A549 (cell line): ENCODE measurements at regions not wholly inside any gene's neighbourhood (a gene's known extent, or its start where the extent isn't known, plus 50 kb on each side); places are given as distances from the start of the nearest gene placed in this dataset.

Experiments
- ATAC-seq, 2 experiments: fragments of 200-7000 bp in 1 of 2; fragments of >200 bp in 1 of 2; cut with Nextera tagmentation in 1 of 2; cut with Tn5 transposase in 1 of 2; 3 replicates each; pipeline versions ENCODE4 v1.8.0 to v1.9.1; 2018 to 2020; ENCODE audit warnings: mild to moderate bottlenecking in 1 of 2, moderate library complexity in 1 of 2
- CTCF ChIA-PET: fragments of 300-600 bp; sonication (Branson Sonifier 250); formaldehyde crosslinking; extraction: SDS; loops from one replicate; lab custom pipeline; 2021; ENCODE audit warnings: antibody characterized with exemption, inconsistent platforms; lab: Yijun Ruan, JAX
- POLR2A ChIA-PET: fragments of 350-600 bp; formaldehyde crosslinking; extraction: SDS; loops from one replicate; lab custom pipeline; 2021; ENCODE audit warnings: antibody characterized with exemption, inconsistent platforms; lab: Yijun Ruan, JAX
- DNase-seq, 2 experiments: peaks; one replicate each; pipeline versions ENCODE4 v3.0.0 to v3.0.0-alpha.2; 2011 to 2016; ENCODE audit warnings: low read depth in 1 of 2, low spot score in 1 of 2
- FAIRE-seq: peaks from 2 replicates; lab custom pipeline; 2011; peaks lifted over from hg19 to GRCh38; lab: Jason Lieb, UNC
- H3K27ac ChIP-seq, 2 experiments: fragments of >200 bp; sonication (Bioruptor Twin); formaldehyde crosslinking; 3 replicates each; pipeline ENCODE4 v1.5.1; 2016 to 2017
- H3K4me1 ChIP-seq: fragments of >200 bp; sonication (Bioruptor Twin); formaldehyde crosslinking; 3 replicates; pipeline ENCODE4 v1.6.1; 2016
- H3K4me2 ChIP-seq: fragments of >200 bp; sonication (Bioruptor Twin); formaldehyde crosslinking; 3 replicates; pipeline ENCODE4 v1.6.1; 2016
- H3K4me3 ChIP-seq: fragments of >200 bp; sonication (Bioruptor Twin); formaldehyde crosslinking; 3 replicates; pipeline ENCODE4 v1.5.1; 2016
- H3K9me3 ChIP-seq: fragments of >200 bp; sonication (Bioruptor Twin); formaldehyde crosslinking; 3 replicates; pipeline ENCODE4 v1.6.1; 2016
- BCL3 ChIP-seq: fragments of >200 bp; sonication (Bioruptor Twin); formaldehyde crosslinking; IDR thresholded peaks from 3 replicates; pipeline ENCODE4 v1.6.1; 2016
- BHLHE40 ChIP-seq: IDR thresholded peaks from 2 replicates; pipeline ENCODE4 v1.6.1; 2012; ENCODE audit warnings: low read depth, low read length, inconsistent platforms
- CBX8 ChIP-seq: fragments of 200-600 bp; sonication (generic); IDR thresholded peaks from 2 replicates; pipeline ENCODE4 v1.6.1; 2016
- EHF ChIP-seq: fragments of 250-450 bp; sonication (Bioruptor Pico); IDR thresholded peaks from 2 replicates; pipeline ENCODE4 v1.5.0; 2020; ENCODE audit warnings: mild to moderate bottlenecking
- EHMT2 ChIP-seq: fragments of 200-600 bp; sonication (generic); IDR thresholded peaks from 2 replicates; pipeline ENCODE4 v1.6.1; 2016; ENCODE audit warnings: antibody characterized with exemption, low read depth, mild to moderate bottlenecking, moderate library complexity
- ELK1 ChIP-seq: fragments of 150-350 bp; IDR thresholded peaks from 2 replicates; pipeline ENCODE4 v1.6.1; 2014; ENCODE audit warnings: low read depth, mild to moderate bottlenecking, low read length
- EP300 ChIP-seq, 2 experiments: fragments of >200 bp; sonication (Bioruptor Twin); formaldehyde crosslinking; IDR thresholded peaks; 2 replicates in 1 of 2; 3 replicates in 1 of 2; pipeline ENCODE4 v1.6.1; 2016 to 2017
- FOSB ChIP-seq: fragments of 250-450 bp; sonication (Bioruptor Pico); IDR thresholded peaks from 2 replicates; pipeline ENCODE4 v1.5.0; 2020; ENCODE audit warnings: mild to moderate bottlenecking, moderate library complexity
- FOSL2 ChIP-seq, 2 experiments: fragments of 450-650 bp in 1 of 2; fragments of >200 bp in 1 of 2; sonication (Bioruptor Twin) in 1 of 2; formaldehyde crosslinking; IDR thresholded peaks; 2 replicates each; pipeline versions ENCODE4 v1.5.0 to v1.6.1; 2016 to 2020; ENCODE audit warnings: mild to moderate bottlenecking in 1 of 2, moderate library complexity in 1 of 2
- FOXS1 ChIP-seq: fragments of 250-450 bp; sonication (Bioruptor Pico); IDR thresholded peaks from 2 replicates; pipeline ENCODE4 v1.5.0; 2020; ENCODE audit warnings: mild to moderate bottlenecking, moderate library complexity
- HEYL ChIP-seq: fragments of 250-450 bp; sonication (Bioruptor Pico); IDR thresholded peaks from 2 replicates; pipeline ENCODE4 v1.8.0; 2021; ENCODE audit warnings: mild to moderate bottlenecking, moderate library complexity
- HOXA7 ChIP-seq: fragments of 250-450 bp; sonication (Bioruptor Pico); IDR thresholded peaks from 2 replicates; pipeline ENCODE4 v1.5.0; 2020; ENCODE audit warnings: mild to moderate bottlenecking, moderate library complexity
- HOXB13 ChIP-seq: fragments of 250-450 bp; sonication (Bioruptor Pico); IDR thresholded peaks from 2 replicates; pipeline ENCODE4 v1.5.0; 2020; ENCODE audit warnings: low read depth, mild to moderate bottlenecking, moderate library complexity
- MAFK ChIP-seq: fragments of 450-650 bp; IDR thresholded peaks from 2 replicates; pipeline ENCODE4 v1.6.1; 2014; ENCODE audit not compliant: partially characterized antibody
- MAZ ChIP-seq: fragments of 150-350 bp; IDR thresholded peaks from 2 replicates; pipeline ENCODE4 v1.6.1; 2014; ENCODE audit warnings: antibody characterized with exemption, low read depth, low read length, borderline replicate concordance
- NFE2L2 ChIP-seq: fragments of 150-350 bp; conservative IDR thresholded peaks from 2 replicates; pipeline ENCODE4 v1.6.1; 2014; ENCODE audit warnings: low read length
- NPAS2 ChIP-seq: fragments of 250-450 bp; sonication (Bioruptor Pico); IDR thresholded peaks from 2 replicates; pipeline ENCODE4 v1.8.0; 2022; ENCODE audit warnings: mild to moderate bottlenecking, moderate library complexity, borderline replicate concordance
- PHF8 ChIP-seq: fragments of 200-600 bp; sonication (generic); IDR thresholded peaks from 2 replicates; pipeline ENCODE4 v1.6.1; 2016; ENCODE audit warnings: low read depth, mild to moderate bottlenecking, antibody characterized with exemption, moderate library complexity, borderline replicate concordance
- RARB ChIP-seq: fragments of 250-450 bp; sonication (Bioruptor Pico); IDR thresholded peaks from 2 replicates; pipeline ENCODE4 v1.8.0; 2021; ENCODE audit warnings: mild to moderate bottlenecking, moderate library complexity
- RCOR1 ChIP-seq: fragments of 150-350 bp; IDR thresholded peaks from 2 replicates; pipeline ENCODE4 v1.6.1; 2014; ENCODE audit warnings: antibody characterized with exemption, low read length, low read depth
- TFCP2L1 ChIP-seq: fragments of 250-450 bp; sonication (Bioruptor Pico); IDR thresholded peaks from 2 replicates; pipeline ENCODE4 v1.5.0; 2021; ENCODE audit warnings: mild to moderate bottlenecking
- TP53 ChIP-seq: fragments of 250-450 bp; sonication (Bioruptor Pico); IDR thresholded peaks from 2 replicates; pipeline ENCODE4 v1.5.0; 2021; ENCODE audit warnings: mild to moderate bottlenecking, moderate library complexity
- USF2 ChIP-seq: fragments of 450-650 bp; IDR thresholded peaks from 2 replicates; pipeline ENCODE4 v1.6.1; 2014; ENCODE audit warnings: antibody characterized with exemption
- ZC3H11A ChIP-seq: fragments of 450-650 bp; IDR thresholded peaks from 2 replicates; pipeline ENCODE4 v1.6.1; 2014; ENCODE audit warnings: antibody characterized with exemption, mild to moderate bottlenecking
- ZFP36 ChIP-seq: fragments of 450-650 bp; IDR thresholded peaks from 2 replicates; pipeline ENCODE4 v1.6.1; 2014; ENCODE audit warnings: borderline replicate concordance; ENCODE audit not compliant: partially characterized antibody
- ZSCAN20 ChIP-seq: fragments of 250-450 bp; sonication (Bioruptor Pico); IDR thresholded peaks from 2 replicates; pipeline ENCODE4 v1.8.0; 2022; ENCODE audit warnings: mild to moderate bottlenecking, moderate library complexity
- WGBS: methylation state at CpG from one replicate; pipeline ENCODE4 v1.1.6; 2017; ENCODE audit errors: missing lambda C conversion rate; 5-methylcytosine and 5-hydroxymethylcytosine counted together

- TF ChIP-seq HOXB13 (CRISPR knock-in tag) (no peak), NPAS2 (CRISPR knock-in tag) (no peak), MAZ (no peak), MAFK (no peak), RCOR1 (no peak), HEYL (CRISPR knock-in tag) (no peak), FOSB (CRISPR knock-in tag) (no peak), USF2 (no peak), EP300 (IDR thresholded peaks at IDR 0.05) (no peak), ZSCAN20 (CRISPR knock-in tag) (no peak), ELK1 (no peak), TFCP2L1 (CRISPR knock-in tag) (no peak)
- no peak for FAIRE-seq
- no peak for DNase-seq
- WGBS, result 46% methylated on average over 2 of the region's 2 CpGs
- H3K4me2 ChIP-seq, result no peak overlapping the region
- H3K27ac ChIP-seq, result no peak overlapping the region
- no peak overlapping the region for H3K4me3 ChIP-seq
- POLR2A ChIA-PET, result no interaction called here
- CTCF ChIA-PET, result no interaction called here
- ATAC-seq, result no peak
- H3K4me1 ChIP-seq, result no peaks in the 10 kb centered on the region
- H3K9me3 ChIP-seq, result no peaks in the 10 kb centered on the region
Observed at GRCh38 chr5:54656261-54656728, 138.7 kb downstream of the SNX18 start.

- H3K9me3 ChIP-seq, result no peaks in the 10 kb centered on the region
- FAIRE-seq (no peak), DNase-seq (no peak), ATAC-seq (no peak)
- WGBS, result 20% methylated on average over 2 of the region's 2 CpGs
- POLR2A ChIA-PET, result no interaction called here
- no peaks in the 10 kb centered on the region for H3K4me1 ChIP-seq
- no peak overlapping the region for H3K4me2 ChIP-seq
- no peak overlapping the region for H3K4me3 ChIP-seq
- CTCF ChIA-PET, result no interaction called here
- no peak overlapping the region for H3K27ac ChIP-seq
- TF ChIP-seq TFCP2L1 (CRISPR knock-in tag) (no peak), BHLHE40 (no peak), ZFP36 (no peak), TP53 (CRISPR knock-in tag) (no peak), EHMT2 (no peak), HOXA7 (CRISPR knock-in tag) (no peak), FOXS1 (no peak), EHF (CRISPR knock-in tag) (no peak), FOSB (CRISPR knock-in tag) (no peak), RARB (CRISPR knock-in tag) (no peak), NFE2L2 (no peak), BCL3 (no peak), MAFK (no peak), PHF8 (no peak), ZC3H11A (no peak), FOSL2 (IDR thresholded peaks at IDR 0.05) (no peak), FOSL2 (CRISPR knock-in tag; IDR thresholded peaks at IDR 0.05) (no peak), MAZ (no peak), CBX8 (no peak)
- TF ChIP-seq, all 56 proteins: peak for 0
Observed at GRCh38 chr5:54655761-54656160, 138.2 kb downstream of the SNX18 start.
